Fibroblast of lung (primary cell): ENCODE measurements at regions not wholly inside any gene's neighbourhood (a gene's known extent, or its start where the extent isn't known, plus 50 kb on each side); places are given as distances from the start of the nearest gene placed in this dataset.

ENCODE experiments used
- DNase-seq, 2 donors: peaks; one replicate each; pipeline versions ENCODE4 v3.0.0 to v3.0.0-alpha.2; 2010; ENCODE audit warnings: low read depth in 2 of 2
- H2AFZ ChIP-seq: 2 replicates; pipeline ENCODE4 v1.5.1; 2012; ENCODE audit warnings: low read length, control low read depth, inconsistent platforms
- H3K27ac ChIP-seq: 2 replicates; pipeline ENCODE4 v1.5.1; 2011; ENCODE audit warnings: low read length, control low read depth; ENCODE audit not compliant: insufficient read depth
- H3K27me3 ChIP-seq: 2 replicates; pipeline ENCODE4 v1.5.1; 2011; ENCODE audit warnings: mild to moderate bottlenecking, low read length; ENCODE audit not compliant: control insufficient read depth, insufficient read depth
- H3K36me3 ChIP-seq: 2 replicates; pipeline ENCODE4 v1.5.1; 2011; ENCODE audit warnings: low read length; ENCODE audit not compliant: control insufficient read depth, insufficient read depth
- H3K4me1 ChIP-seq: 2 replicates; pipeline ENCODE4 v1.5.1; 2011; ENCODE audit warnings: low read length; ENCODE audit not compliant: control insufficient read depth, insufficient read depth; ENCODE audit errors: extremely low read depth
- H3K4me2 ChIP-seq: 2 replicates; pipeline ENCODE4 v1.5.1; 2011; ENCODE audit warnings: low read length, control low read depth; ENCODE audit not compliant: insufficient read depth; ENCODE audit errors: extremely low read depth
- H3K4me3 ChIP-seq, 4 experiments: fragments of 200-600 bp in 1 of 4; sonication (generic) in 1 of 4; replicated peaks in 1 of 4; 2 replicates each; pipeline ENCODE4 v1.5.1; 2011 to 2016; ENCODE audit warnings: low read length in 4 of 4, low read depth in 3 of 4, mild to moderate bottlenecking in 3 of 4, control low read depth in 2 of 4, inconsistent platforms in 1 of 4, mixed read lengths in 1 of 4; ENCODE audit not compliant: insufficient read depth in 1 of 4; ENCODE audit errors: control extremely low read depth in 1 of 4
- H3K79me2 ChIP-seq: 2 replicates; pipeline ENCODE4 v1.5.1; 2012; ENCODE audit warnings: mild to moderate bottlenecking, low read length, inconsistent platforms; ENCODE audit not compliant: control insufficient read depth, insufficient read depth
- H3K9ac ChIP-seq: 2 replicates; pipeline ENCODE4 v1.5.1; 2011; ENCODE audit warnings: mild to moderate bottlenecking, low read length, control low read depth; ENCODE audit not compliant: insufficient read depth
- H3K9me3 ChIP-seq: 2 replicates; pipeline ENCODE4 v1.5.1; 2012; ENCODE audit warnings: low read depth, low read length; ENCODE audit not compliant: control insufficient read depth, insufficient read depth
- H4K20me1 ChIP-seq: 2 replicates; pipeline ENCODE4 v1.5.1; 2011; ENCODE audit warnings: low read length; ENCODE audit not compliant: control insufficient read depth, insufficient read depth; ENCODE audit errors: extremely low read depth
- EZH2 ChIP-seq: IDR thresholded peaks from 2 replicates; pipeline ENCODE4 v1.5.1; 2012; ENCODE audit warnings: low read length, control low read depth, mild to moderate bottlenecking; ENCODE audit errors: missing control alignments
- TF ChIP-seq, protein P1 (sequence below), 2 donors: IDR thresholded peaks in 1 of 2; conservative IDR thresholded peaks in 1 of 2; 1 replicate in 1 of 2; 2 replicates in 1 of 2; pipeline ENCODE4 v1.5.1; 2011 to 2012; ENCODE audit warnings: low read length in 2 of 2, control low read depth in 1 of 2, inconsistent platforms in 1 of 2, low read depth in 1 of 2, mild to moderate bottlenecking in 1 of 2

GRCh38 chr6:3569816-3570215 is 113.0 kb upstream of the SLC22A23 start:
- Histone ChIP-seq H3K27ac (no peak overlapping the region), H3K9ac (no peak overlapping the region), H3K36me3 (no peaks in the 10 kb centered on the region), H4K20me1 (no peaks in the 10 kb centered on the region), H3K4me3 (no peak overlapping the region), H3K9me3 (no peaks in the 10 kb centered on the region), H3K27me3 (peaks cover 8% of the 10 kb centered on the region), H3K4me1 (peaks cover 2% of the 10 kb centered on the region), H2AFZ (no peak overlapping the region), H3K4me2 (no peak overlapping the region), H3K79me2 (no peaks in the 10 kb centered on the region)
- DNase-seq = no peak
- no peak for TF ChIP-seq EZH2
- TF ChIP-seq, protein P1, sequence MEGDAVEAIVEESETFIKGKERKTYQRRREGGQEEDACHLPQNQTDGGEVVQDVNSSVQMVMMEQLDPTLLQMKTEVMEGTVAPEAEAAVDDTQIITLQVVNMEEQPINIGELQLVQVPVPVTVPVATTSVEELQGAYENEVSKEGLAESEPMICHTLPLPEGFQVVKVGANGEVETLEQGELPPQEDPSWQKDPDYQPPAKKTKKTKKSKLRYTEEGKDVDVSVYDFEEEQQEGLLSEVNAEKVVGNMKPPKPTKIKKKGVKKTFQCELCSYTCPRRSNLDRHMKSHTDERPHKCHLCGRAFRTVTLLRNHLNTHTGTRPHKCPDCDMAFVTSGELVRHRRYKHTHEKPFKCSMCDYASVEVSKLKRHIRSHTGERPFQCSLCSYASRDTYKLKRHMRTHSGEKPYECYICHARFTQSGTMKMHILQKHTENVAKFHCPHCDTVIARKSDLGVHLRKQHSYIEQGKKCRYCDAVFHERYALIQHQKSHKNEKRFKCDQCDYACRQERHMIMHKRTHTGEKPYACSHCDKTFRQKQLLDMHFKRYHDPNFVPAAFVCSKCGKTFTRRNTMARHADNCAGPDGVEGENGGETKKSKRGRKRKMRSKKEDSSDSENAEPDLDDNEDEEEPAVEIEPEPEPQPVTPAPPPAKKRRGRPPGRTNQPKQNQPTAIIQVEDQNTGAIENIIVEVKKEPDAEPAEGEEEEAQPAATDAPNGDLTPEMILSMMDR (conservative IDR thresholded peaks at IDR 0.05 in 1 of 2, IDR thresholded peaks at IDR 0.05 in 1 of 2; ENCODE audit: low read depth in 1 of 2, low read length in 2 of 2) = no peak

GRCh38 chr6:3568396-3569082 is 111.7 kb upstream of the SLC22A23 start:
- no peaks in the 10 kb centered on the region for H3K79me2 ChIP-seq
- no peak overlapping the region for H3K4me2 ChIP-seq
- no peaks in the 10 kb centered on the region for H4K20me1 ChIP-seq
- H2AFZ ChIP-seq = no peak overlapping the region
- no peak for TF ChIP-seq EZH2
- H3K36me3 ChIP-seq = no peaks in the 10 kb centered on the region
- H3K9ac ChIP-seq = no peak overlapping the region
- no peak overlapping the region for H3K4me3 ChIP-seq
- H3K9me3 ChIP-seq = no peaks in the 10 kb centered on the region
- peaks cover 2% of the 10 kb centered on the region for H3K4me1 ChIP-seq
- no peak overlapping the region for H3K27ac ChIP-seq
- peaks cover 6% of the 10 kb centered on the region for H3K27me3 ChIP-seq
- no peak for DNase-seq

DNA sequence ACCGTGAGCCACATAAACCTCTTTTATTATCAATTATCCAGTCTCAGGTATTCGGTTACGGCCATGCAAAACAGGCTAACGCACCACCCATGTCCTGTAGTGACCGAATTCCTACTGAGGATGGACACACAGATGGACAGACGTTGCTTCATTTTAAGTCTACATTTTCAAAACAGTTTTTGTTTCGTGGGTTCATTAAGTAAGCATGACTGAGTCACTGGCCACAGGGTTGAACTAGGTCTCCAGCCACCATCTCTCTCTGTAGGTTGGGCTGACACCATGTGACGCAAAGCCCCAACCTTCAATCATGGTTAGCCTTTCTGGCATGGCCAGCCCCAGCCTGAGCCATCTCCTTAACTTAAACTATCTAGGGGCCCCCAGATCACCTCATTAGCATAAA is 110.0 kb upstream of the SLC22A23 start:
- H4K20me1 ChIP-seq = no peaks in the 10 kb centered on the region
- H3K4me3 ChIP-seq = no peak overlapping the region
- no peaks in the 10 kb centered on the region for H3K36me3 ChIP-seq
- no peaks in the 10 kb centered on the region for H3K79me2 ChIP-seq
- no peak overlapping the region for H3K27ac ChIP-seq
- H3K9ac ChIP-seq = no peak overlapping the region
- H2AFZ ChIP-seq = no peak overlapping the region
- no peak for TF ChIP-seq EZH2
- TF ChIP-seq, protein P1 (conservative IDR thresholded peaks at IDR 0.05 in 1 of 2, IDR thresholded peaks at IDR 0.05 in 1 of 2; ENCODE audit: low read depth in 1 of 2, low read length in 2 of 2) = no peak
- H3K9me3 ChIP-seq = no peaks in the 10 kb centered on the region
- H3K4me2 ChIP-seq = no peak overlapping the region
- DNase-seq = peak; percentile 66 to 77
- H3K4me1 ChIP-seq = peaks cover 2% of the 10 kb centered on the region
- peaks cover 4% of the 10 kb centered on the region for H3K27me3 ChIP-seq
